HG02973 (cell line): ENCODE measurements at regions not wholly inside any gene's neighbourhood (a gene's known extent, or its start where the extent isn't known, plus 50 kb on each side); places are given as distances from the start of the nearest gene placed in this dataset.
"Not testable (repeated sequence)": the region's sequence is repeated elsewhere in the genome, so short reads cannot be mapped to it uniquely, and the experiment has no call there.

Experiments used
- ATAC-seq: cut with Tn5 transposase; IDR thresholded peaks from one replicate; pipeline ENCODE4 v1.9.1; 2021; ENCODE audit warnings: moderate library complexity; ENCODE audit not compliant: unreplicated experiment

GRCh38 chr3:176247191-176247590 lies 950.1 kb downstream of the TBL1XR1 start:
- no peak for ATAC-seq

GRCh38 chr3:176219970-176220369 lies 977.3 kb downstream of the TBL1XR1 start:
- ATAC-seq: no peak

DNA sequence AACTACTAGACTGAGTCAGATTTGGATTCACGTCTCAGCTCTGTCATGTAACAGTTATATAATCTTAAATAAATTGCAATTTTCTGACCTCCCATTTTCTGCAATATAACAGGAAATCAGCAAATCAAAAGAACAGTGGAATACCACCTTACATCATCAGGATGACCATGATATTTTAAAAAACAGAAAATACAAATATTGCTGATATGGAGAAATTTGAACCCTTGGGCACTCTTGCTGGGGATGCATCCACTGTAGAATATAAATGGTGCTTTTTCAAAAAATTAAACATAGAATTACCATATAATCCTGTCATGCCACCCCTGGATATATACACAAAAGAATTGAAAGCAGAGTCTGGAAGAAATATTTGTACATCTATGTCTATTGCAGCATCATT lies 982.5 kb downstream of the TBL1XR1 start:
- ATAC-seq: no peak

- not testable (repeated sequence) for ATAC-seq
These were observed 984.0 kb downstream of the TBL1XR1 start for GRCh38 chr3:176213314-176213713.

DNA sequence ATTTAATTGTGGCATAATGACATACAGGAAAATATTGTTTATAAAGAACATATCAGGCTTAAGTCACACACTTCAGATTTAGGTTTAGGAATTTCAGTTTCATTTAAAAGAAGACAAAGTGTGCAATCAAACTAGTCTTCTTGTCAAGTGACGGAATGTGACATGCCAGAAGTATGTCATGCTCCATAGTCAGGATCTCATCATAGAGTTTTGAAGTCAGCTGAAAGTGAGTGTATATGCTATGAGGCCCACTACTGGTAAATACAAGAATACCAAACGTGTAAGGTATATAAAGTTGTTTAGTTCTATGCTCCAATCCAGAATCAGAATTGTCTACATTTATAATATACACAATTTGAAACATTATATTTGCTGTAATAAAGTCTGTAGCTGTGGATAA lies 988.4 kb downstream of the TBL1XR1 start:
- ATAC-seq: no peak

DNA sequence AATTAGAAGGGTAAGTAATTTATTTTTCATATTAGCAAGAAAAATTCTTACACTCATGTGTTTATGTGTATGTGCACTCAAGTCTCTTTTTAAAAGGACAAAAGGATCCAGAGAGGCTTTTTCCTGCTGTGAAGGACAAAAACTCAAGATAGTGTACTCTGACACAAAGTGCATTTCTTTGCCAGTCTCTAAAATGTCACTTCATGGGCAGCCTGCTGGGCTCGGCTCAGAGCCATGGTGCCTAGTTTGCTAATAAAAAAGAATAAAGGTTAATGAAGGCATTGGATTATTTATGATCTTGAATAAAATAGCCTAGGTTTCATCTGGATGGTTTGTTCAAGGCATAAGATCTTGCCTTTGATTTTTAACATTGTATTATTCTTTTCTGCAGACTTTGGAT lies 989.0 kb downstream of the TBL1XR1 start:
- ATAC-seq: no peak

- no peak for ATAC-seq
These were observed 990.5 kb downstream of the TBL1XR1 start for GRCh38 chr3:176206809-176207208.

GRCh38 chr3:176202652-176203051 lies 994.6 kb downstream of the TBL1XR1 start:
- no peak for ATAC-seq

- ATAC-seq: no peak
These were observed 1004.1 kb downstream of the TBL1XR1 start for GRCh38 chr3:176193032-176193730.

- ATAC-seq: no peak
These were observed 1006.5 kb downstream of the TBL1XR1 start for GRCh38 chr3:176190755-176191154.

DNA sequence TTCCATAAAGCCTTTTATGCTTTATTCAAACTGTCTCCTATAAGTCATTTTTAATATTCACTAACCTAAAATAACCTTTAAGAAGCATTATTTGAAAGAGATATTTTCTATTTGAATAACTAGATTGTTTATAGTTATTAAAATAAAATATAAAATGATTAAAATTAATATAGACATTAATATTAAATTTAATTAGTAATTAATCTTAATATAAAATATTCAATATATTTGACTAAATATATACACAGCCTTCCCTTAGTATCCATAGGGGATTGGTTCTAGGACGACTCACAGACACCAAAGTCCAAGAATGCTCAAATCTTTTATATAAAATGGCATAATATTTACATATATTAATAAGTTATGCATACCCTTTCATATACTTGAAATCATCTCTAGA lies 1014.1 kb downstream of the TBL1XR1 start:
- ATAC-seq: no peak

DNA sequence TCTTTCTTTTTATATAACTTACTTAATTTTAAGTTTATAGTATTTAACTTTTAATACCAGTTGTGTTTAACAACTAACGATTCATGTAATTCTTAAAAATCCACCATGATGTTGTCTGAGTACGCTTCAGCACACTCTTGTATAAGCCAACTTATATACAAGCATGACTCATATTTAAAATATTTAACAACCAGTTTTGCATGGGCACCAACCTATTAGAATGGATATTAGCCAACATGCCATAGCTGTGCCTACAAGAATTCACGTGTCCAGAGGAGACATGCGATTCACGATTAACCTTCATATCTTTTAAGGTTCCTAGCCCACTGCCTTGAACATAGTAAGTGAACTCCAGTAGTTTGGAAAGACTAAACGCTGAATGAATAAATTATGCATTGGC lies 1023.2 kb downstream of the TBL1XR1 start:
- ATAC-seq: no peak

GRCh38 chr3:176172492-176172891 lies 1024.8 kb downstream of the TBL1XR1 start:
- no peak for ATAC-seq

GRCh38 chr3:176167272-176167671 lies 1030.0 kb downstream of the TBL1XR1 start:
- ATAC-seq: no peak

- ATAC-seq: no peak
These were observed 1036.3 kb downstream of the TBL1XR1 start for GRCh38 chr3:176160997-176161396.

GRCh38 chr3:176159796-176160195 lies 1037.5 kb downstream of the TBL1XR1 start:
- ATAC-seq: no peak

GRCh38 chr3:176155012-176155411 lies 1042.3 kb downstream of the TBL1XR1 start:
- ATAC-seq: no peak

DNA sequence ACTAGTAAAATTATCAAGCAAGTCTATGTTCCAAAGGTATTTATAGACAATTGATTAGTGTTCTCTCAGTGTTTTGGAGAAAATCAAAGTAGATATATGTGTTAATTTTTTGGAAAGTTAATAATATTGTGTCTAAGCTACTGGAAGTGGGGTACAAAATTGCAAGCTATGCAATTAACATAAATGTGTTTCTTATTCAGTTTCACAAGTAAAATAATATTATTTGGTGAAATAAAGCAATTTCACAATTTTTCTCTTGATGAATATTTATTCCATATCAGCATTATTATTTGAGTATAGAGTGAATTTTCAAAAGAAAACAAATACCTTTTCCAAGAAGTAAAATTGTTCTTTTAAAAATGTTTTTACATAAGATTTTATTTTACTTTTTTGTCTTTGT lies 1047.7 kb downstream of the TBL1XR1 start:
- no peak for ATAC-seq

DNA sequence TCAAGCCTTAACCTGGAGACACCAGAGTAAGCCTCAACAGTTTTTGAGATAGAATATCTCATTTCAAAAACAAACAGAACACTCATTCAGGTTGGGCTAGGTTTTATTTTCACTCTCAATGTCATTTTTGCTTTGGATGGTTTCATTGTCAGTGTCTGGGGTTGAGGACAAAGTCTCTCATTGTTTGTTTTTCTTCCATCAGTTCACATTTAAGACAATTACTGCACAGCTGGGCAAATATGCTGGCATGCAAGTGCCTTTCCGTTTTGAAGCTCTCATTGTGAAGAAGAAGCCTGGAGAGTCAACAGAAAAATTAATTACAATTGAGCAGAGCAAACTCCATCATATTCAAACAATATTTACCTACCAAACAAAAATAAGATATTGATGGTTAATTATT lies 1050.0 kb downstream of the TBL1XR1 start:
- ATAC-seq: no peak

DNA sequence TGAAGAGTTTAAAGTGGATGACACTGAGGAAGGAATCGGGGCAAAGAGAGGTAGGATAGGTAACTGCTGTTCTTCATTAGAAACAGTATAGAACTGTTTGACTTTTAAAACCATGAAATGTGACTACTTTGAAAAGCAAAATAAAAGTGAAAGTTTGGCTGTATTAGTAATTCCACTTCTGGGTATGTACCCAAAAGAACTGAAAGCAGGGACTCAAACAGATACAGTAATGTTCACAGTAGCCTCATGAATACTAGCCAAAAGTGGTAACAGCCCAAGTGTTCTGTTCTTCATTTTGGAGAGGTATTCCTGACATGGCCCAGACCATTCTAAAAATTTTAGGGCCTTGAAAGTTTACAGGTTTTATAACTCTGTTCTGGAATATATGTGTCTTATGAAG lies 1055.4 kb downstream of the TBL1XR1 start:
- ATAC-seq: no peak

- no peak for ATAC-seq
These were observed 1076.8 kb downstream of the TBL1XR1 start for GRCh38 chr3:176120507-176120906.

DNA sequence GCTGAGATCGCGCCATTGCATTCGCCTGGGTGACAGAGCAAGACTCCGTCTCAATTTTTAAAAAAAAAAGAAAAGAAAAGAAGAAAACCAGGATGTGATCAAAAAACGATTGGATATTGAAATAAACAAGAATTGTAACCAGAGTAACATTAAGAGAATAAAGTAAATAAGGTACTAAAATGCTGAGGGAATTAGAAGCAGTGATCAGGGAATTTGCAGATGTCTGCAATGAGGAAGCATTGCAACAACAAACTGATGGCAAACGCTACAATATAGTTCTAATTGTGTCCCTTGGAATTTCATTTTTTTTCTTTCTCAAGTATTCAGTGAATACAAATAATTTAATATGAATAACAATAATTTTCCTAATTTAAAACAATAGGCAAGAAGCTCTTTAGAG lies 1077.5 kb downstream of the TBL1XR1 start:
- ATAC-seq: no peak

DNA sequence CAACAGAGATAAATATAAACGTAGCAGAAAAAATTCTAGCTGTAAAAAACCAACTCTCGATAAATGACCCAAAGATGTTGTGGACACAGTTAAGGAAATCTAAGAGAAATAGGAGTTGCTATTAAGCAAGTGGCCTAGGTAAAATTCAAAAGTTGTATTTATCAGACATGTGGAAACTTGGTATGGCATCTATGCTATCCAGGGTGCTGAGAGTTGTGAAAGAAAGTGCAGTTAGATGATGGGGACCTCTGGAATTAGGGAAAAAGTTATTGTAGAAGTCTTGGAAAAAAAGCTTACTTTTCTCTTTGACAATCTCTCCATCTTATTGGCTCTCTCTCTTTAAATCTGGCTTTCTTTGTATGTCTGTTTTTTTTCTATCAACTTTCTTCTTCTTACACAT lies 1090.9 kb downstream of the TBL1XR1 start:
- ATAC-seq: no peak
